HG03139 (cell line): ENCODE measurements at regions not wholly inside any gene's neighbourhood (a gene's known extent, or its start where the extent isn't known, plus 50 kb on each side); places are given as distances from the start of the nearest gene placed in this dataset.
"Not testable (repeated sequence)": the region's sequence is repeated elsewhere in the genome, so short reads cannot be mapped to it uniquely, and the experiment has no call there.

ENCODE experiments used
- ATAC-seq: cut with Tn5 transposase; IDR thresholded peaks from one replicate; pipeline ENCODE4 v1.9.1; 2021; ENCODE audit not compliant: unreplicated experiment

DNA sequence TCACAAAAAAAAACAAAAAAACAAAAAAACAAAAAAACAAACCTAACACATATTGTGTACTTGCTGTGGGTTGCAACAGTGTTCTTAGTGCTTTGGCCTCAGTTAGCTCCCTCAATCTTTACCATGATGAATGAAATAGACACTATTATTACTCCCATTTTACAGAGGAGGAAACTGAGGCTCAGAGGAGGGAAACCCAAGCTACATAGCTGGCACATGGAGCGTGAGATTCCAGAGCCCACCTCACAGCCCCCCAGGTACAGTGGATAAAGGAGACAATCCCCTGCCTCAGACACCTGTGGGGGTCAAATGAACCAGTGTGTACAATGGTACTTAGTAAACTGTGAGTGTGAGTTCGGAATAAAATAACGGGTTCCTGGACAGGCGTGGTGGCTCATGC is 104.9 kb upstream of the SMAD3 start:
- ATAC-seq = no peak

DNA sequence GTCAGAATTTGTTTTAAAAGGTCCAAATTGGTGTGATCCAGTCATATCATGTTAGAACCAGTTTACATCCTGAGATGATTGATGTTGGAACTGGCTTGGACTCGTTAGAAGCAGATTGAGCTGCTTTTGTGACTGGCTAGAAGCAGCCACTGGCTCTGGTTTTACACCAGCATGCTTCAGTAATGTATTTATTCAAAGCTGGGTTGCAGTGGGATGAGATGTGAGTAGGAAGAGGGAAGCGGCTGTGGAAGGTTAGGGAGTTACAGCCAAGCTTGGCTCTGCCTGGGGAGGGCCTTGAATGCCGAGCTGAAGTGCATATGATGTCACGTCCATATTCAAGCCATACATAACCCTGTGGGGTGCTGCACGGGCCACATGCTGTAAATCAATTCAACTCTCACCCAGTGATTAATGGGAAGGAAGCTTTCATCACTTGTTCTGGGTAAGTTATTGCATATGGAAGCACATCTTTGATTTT is 104.0 kb upstream of the SMAD3 start:
- no peak for ATAC-seq

DNA sequence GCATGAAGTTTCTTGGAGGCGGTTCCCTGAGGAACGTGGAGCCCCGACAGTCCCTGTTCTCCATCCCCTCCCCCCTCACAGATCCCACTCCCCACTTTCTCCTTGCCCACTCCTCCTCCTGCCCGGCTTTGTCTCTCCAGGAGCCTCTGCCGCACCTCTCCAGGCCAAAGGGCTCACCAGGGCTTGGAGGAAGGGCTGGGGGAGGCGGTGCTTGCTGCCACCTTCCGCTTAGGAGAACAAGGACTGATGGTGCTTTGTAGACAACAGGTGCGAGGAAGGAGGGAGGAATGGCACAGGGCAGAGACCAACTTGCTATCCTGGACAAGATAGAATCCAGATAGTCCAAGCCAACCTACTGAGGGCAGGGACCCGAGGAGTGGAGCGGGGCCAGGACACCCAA is 103.5 kb upstream of the SMAD3 start:
- no peak for ATAC-seq

DNA sequence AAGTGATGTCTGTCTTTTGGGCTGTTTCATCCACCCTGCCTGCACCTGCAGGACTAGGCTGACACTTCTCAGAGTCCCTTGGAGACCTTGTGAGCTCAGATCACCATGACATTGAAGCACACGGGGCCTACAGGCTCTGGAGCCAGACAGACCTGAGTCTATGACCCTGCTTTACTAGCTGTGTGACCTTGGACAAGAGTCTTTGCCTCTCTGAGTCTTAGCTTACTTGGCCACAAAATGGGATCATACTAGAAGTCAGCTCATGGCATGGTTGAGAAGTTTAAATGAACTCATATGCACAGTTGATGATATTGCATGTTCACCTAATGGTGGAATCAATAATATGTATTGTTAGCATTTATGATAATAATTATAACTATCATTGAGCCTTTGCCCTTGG is 102.9 kb upstream of the SMAD3 start:
- ATAC-seq = no peak

DNA sequence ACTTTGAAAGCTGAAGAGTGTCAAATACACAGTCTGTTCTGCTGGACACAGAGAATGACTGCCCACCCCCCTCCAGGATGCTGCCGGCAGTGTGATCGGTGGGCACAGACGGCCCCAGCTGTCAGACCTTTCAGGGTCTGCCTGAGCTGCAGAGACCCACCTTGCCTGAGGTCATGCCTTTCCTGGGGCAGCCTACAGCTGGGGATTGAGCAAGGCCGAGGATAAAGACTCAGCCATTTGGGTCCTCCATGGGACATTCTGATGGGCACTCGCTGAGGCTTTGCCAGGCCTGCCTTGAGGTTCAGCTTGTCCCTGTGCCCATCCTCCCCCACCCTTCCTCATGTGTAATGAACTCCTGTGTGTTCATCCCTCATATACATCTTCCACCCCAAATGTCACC is 102.3 kb upstream of the SMAD3 start:
- ATAC-seq = no peak

DNA sequence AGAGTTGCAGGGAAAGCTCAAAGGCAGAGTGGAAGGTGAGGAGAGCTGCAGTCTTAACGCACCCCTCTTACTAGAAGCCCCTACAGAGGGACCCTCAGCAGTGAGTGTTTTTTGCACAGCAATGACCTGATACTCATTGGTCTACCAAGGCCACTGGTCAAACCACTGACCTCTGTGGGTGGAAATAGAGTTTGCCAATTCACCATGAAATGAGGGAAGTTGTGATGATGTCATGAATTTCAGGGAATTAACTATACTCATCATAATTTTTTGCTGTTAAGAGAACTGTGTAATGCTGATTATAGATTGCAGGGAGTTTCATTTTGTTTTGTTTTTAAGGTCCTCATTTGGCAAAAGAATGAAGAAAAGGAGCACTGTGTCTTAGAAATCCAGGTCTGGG is 101.7 kb upstream of the SMAD3 start:
- no peak for ATAC-seq

DNA sequence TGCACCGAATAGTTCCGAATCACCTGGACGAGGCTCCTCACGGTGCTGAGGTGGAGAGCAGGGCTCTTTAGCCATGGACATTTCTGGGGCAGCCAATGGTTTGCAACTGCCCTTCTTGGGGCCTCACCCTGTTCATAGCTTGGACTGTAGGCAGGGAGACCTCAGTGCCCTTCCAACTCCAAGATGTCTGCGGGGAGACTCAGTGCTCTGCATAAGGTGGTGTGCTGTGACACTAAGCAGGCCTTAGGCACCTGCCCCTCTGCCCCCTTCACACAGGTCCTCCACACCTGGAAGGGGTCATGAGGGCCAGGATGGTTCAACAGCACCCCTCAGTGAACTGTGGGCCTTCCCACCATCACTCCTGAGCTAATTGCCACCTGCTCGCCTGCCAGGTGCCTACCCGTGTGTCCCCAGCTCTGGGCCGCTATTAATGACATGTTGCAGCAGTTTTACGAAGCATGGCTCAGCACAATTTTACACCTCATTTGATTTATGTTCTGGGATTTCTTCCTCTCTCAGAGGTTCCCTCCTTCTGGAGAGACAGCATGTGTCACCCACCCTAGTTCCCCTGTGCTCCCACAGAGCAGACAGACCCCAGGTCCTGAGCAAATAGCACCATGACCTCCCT is 101.2 kb upstream of the SMAD3 start:
- ATAC-seq = no peak

DNA sequence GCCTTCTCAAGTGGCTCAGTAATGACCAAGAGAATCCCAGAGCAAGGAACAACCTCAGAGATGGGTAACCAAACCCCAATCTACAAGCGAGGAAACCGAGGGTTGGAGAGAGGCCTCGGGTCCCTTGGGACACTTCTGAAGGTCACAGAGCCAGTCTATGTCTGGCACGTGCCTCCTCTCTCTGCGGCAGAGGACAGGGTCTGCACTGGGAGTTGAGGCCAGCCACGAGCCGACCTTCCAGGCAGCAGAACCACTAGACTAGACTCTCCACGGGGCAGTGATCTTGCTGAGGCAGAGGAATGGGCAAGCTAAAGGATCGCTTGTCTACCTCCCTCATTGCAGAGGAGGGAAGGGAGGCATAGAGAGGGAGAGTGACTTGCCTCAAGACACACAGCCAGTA is 100.6 kb upstream of the SMAD3 start:
- no peak for ATAC-seq

DNA sequence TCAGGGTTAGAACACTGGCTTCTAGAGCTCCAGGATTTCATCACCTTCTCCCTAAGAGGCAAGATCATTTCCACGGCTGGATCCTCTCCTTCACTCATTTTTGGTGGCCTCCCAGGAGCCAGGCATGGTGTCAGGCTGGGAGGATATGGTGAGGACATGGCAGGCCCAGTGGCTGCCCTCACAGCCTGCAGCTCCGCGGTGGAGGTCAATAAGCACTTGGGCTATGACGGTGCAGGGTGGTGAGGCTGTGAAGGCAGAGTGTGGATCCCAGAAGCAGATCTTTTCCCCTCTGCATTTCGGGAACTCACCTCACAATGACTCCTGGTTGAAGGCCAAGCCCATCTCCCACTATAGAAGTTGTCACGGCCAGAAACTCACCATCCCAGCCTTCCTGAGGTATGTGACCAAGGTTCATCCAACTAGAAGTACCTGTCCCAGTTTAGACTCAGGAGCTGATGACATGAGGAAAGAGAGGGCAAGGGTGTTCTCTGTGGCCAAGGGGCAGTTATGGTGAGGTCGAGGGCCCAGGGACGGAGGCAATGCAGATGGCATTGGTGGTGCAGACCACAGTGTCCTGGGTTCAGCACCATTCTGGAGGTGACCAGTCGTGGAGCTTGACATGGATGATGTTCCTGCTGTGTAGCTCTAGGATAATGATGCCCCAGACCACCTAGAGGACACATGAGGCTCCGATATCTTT is 100.1 kb upstream of the SMAD3 start:
- ATAC-seq = no peak

DNA sequence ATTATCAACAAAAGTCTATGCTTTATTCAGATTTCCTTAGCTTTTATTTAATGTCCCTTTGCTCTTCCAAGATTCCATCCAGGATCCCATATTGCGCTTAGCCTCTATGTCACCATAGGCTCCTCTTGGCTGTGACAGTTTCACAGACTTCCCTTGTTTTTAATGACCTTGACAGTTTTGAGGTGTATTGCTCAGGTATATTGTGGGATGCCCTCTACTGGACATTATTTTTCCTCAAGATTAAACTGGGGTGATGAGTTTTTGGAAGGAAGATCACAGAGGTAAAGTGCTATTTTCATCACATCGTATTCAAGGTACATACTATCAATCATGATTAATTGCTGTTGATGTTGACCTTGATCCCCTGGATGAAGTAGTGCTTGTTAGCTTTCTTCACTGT is 99.1 kb upstream of the SMAD3 start:
- no peak for ATAC-seq

DNA sequence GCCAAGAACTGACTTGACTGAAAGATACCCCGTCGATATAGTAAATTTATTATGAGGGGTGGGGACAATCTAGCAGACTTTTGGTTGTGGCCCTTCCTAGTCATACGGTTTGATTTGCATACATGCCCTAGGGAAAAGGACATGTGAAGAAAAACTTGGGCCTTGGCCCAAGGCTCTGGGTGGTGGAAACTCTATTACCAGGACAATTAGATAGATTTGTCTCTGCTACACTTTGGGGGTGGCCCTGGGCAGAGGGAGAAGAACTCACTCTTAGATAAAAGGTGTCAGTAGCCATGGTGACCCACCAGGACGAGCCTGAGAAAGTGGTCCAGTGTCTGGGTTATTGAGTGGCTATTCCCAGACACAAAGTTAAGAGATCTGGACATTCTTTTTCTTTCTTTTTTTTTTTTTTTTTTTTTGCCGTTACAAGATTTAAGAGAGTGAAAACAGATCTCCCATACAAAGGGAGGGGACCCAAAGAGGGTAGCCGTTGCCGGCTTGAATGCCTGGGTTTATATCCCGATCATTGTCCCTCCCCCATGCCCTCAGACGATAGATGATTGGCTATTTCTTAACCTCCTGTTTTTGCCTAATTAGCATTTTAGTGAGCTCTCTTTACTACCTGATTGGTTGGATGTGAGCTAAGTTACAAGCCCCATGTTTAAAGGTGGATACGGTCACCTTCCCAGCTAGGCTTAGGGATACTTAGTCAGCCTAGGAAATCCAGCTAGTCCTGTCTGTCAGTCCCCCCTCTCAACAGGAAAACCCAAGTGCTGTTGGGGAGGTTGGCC is 96.4 kb upstream of the SMAD3 start:
- no peak for ATAC-seq

DNA sequence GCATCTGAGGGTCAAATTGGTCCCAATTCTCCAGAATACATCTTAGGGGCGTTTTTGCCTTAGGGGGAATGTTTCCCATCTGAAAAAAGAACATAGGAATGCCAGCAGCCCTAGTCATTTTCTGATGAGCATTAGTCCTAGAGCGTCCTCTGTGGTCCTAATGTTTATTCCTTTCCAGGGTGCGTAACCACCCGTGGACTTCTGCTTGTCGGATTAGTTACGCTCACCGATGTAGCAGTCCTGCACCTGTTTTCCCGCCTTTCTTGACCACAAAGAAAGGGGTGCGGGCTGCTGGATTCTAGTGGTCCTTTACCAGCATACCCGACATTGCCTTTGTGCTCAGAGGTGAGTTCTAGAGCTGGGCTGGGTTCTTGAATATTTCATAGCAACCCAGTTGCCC is 91.3 kb upstream of the SMAD3 start:
- not testable (repeated sequence) for ATAC-seq

DNA sequence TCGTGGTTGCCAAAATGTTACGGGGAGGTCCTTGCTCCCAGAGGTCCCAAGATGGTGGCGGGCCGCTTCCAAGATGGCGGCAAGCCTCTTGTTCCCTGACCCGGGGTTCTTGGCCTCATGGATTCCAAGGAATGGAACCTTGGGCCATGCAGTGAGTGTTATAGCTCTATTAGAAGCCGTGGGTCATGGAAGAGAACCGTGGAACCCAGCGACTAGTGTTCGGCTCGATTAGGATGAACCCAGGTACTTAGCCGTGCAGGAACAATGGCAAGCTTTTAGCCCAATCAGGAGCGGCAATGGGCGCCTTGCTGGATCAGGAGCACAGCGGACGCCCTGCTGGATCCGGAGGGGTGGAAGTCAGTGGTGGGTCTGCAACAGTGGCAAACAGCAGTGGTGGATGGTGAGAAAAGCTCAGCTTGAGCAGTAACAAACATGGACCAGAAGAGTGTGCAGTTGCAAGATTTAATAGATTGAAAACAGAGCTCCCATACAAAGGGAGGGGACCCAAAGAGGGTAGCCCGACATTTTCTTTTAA is 89.2 kb upstream of the SMAD3 start:
- not testable (repeated sequence) for ATAC-seq

DNA sequence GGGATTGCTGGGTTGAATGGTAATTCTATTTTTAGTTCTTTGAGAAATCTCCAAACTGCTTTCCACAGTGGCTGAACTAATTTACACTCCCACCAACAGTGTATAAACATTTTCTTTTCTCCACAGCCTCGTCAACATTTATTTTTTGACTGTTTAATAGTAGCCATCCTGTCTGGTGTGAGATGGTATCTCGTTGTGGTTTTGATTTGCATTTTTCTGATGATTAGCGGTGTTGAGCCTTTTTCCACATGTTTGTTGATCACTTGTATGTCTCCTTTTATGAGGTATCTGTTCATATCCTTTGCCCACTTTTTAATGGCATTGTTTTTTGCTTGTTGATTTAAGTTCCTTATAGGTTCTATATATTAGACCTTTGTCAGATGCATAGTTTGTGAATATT is 85.1 kb upstream of the SMAD3 start:
- ATAC-seq = not testable (repeated sequence)

DNA sequence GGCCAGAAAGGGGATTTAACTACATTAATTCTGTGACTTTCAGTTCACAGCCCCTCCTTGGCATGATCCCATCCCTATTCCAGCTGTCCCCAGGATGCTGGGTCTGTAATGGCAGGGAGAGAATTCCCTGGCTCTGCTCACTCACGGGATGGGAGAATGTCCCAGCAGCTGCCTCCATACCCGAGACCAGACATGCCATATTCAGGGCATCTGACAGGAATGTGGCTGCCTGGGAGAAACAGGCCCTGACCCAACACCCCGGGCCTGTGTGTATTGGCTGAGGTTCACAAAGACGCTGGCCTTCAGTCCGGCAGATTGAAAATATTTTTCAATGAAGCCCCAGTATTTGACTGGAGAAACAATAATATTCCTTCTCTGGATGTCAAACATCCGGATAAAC is 83.6 kb upstream of the SMAD3 start:
- no peak for ATAC-seq

DNA sequence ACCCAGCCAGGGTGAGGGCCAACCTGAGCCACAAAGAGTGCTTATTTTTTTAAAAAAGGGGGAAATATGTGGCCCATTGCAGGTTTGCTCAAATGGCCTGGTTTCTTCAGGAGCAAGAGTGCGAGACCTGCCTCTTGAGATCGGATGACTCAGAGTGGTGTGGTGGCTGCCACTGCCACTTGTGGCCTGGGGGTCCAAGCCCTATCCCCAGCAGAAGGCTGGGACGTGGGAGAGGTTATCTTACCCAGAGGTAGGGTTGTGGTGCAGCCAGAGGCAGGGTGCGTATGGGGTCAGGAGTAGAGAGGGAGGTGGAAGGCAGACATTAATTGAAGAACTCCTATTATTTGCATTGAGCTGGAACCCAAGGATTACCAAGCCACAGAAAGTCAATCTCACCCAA is 83.2 kb upstream of the SMAD3 start:
- ATAC-seq = no peak

DNA sequence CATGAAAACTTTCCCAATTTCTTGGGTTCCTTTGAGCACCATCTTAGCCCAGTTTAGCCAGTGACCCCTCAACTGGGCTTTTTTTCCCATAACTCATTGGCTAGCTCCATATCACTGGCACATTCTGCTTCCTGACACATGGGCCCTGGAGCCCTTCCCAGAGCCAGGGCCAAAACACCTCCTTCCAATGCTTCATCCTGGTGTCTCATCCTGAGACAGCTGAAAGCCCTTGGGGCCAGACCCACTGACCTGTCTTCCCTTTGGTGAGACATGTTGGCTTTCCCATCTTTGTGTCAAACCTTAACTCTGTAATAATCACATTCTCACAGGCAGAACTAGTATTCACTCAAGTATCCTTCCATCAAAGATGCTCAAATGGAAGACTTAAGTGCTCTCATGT is 82.6 kb upstream of the SMAD3 start:
- ATAC-seq = no peak

DNA sequence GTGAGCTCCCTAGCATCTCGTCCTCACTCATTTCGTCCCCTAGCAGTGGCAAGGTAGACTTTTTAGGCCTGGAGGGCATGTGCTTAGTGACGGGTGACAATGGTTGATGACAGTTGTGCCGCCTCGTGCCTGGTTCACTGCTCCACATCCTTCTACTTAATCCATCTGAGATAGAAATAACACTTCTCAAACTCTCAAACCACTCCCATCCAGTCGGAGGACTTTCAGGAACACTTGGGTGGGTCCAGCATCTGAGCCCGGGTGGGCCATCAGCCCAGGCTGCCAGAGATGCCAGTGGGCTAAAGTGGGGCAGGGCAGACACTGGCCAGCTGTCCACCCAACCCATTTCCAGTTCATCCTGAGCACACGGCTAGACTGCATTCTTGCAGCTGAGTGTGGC is 79.7 kb upstream of the SMAD3 start:
- ATAC-seq = no peak

DNA sequence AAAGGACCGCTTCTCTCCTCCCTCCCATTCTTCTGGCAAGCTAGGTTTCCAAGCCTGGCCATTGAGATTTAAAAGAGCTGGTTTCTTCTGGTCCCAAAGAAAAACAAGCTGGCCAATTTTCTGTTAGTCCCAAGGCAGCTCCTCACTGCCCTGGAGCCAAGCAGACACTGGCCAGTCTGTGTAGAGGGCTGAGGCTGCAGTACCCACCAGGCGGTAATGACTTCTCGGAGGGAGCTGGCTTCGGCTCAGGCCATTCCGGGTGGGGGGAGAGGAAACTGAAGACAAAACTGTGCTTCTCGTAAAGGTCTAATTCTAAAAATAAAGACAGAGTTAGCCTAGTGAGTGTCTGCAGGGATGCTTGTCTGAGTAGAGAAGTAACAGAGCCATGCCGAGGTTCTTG is 78.5 kb upstream of the SMAD3 start:
- no peak for ATAC-seq

DNA sequence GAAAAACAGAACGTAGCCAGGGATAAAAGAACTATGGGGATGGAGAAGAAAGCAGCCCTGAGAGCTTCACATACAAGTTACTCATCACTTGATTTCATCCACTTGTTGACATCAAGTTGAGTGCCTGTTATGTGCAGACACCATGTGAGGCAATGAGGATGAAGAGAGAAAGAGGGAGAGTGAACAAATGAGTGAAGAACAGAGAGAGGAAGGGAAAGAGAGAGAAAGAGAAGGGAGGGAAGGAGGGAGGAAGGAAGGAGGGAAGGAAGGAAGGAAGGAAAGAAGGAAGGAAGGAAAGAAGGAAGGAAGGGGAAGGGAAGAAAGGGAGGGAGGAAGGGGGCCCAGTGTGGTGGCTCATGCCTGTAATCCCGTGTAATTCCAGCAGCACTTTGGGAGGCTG is 72.3 kb upstream of the SMAD3 start:
- ATAC-seq = no peak

DNA sequence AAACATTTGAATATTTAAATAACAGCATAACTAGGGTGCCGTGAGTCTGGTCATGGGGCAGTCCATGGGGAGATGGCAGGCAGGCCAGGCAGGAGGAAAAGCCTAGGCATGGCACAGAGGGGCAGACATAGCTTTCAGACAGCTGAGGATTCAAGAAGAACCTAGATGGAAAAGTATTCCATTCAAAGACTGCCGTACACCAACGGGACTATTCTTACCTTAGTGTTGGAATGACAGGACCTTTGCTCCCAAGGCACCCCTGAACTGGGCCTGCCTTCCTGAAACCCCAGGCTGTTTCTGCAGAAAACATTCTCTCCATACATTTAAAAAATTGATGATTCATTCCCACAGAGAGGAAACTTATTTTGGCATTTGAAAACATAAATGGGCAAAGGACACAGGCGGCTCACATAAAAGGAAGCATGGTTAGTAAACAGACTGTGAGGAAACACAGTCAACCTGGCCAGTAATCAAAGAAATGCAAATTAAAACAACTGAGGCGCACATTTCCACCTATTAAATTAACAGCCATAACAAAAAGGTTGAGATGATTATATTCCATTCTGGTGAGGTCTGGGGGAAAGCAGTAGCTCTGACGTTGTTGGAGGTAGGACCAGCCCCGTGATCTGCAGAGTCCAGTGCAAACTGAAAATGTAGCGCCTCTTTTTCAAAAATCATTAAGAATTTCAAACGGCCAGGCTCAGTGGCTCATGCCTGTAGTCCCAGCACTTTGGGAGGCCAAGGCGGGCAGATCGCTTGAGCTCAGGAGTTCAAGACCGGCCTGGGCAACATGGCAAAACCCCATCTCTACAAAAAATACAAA is 71.3 kb upstream of the SMAD3 start:
- ATAC-seq = no peak
